Lung (tissue), 11 donors: ENCODE measurements at regions not wholly inside any gene's neighbourhood (a gene's known extent, or its start where the extent isn't known, plus 50 kb on each side); places are given as distances from the start of the nearest gene placed in this dataset.

Experiments used
- ATAC-seq: fragments of 200-7000 bp; cut with Tn5 transposase; one replicate; pipeline ENCODE4 v1.9.1; 2020; ENCODE audit warnings: moderate number of reproducible peaks; ENCODE audit not compliant: insufficient read depth, low FRiP score
- DNase-seq, 3 donors: peaks; one replicate each; pipeline ENCODE4 v3.0.0-alpha.2; 2013 to 2017
- H3K27ac ChIP-seq, 2 donors: one replicate each; pipeline ENCODE4 v1.5.1; 2013; ENCODE audit warnings: mild to moderate bottlenecking in 2 of 2, moderate library complexity in 2 of 2, control low read depth in 1 of 2, inconsistent platforms in 1 of 2, low read depth in 1 of 2, low read length in 1 of 2
- H3K27me3 ChIP-seq, 3 donors: one replicate each; pipeline ENCODE4 v1.5.1; 2013; ENCODE audit warnings: low read length in 2 of 3; ENCODE audit not compliant: control insufficient read depth in 3 of 3, insufficient read depth in 3 of 3
- H3K36me3 ChIP-seq, 4 donors: one replicate each; pipeline ENCODE4 v1.5.1; 2013; ENCODE audit warnings: low read length in 4 of 4, mild to moderate bottlenecking in 1 of 4, moderate library complexity in 1 of 4; ENCODE audit not compliant: control insufficient read depth in 4 of 4, insufficient read depth in 4 of 4
- H3K4me1 ChIP-seq, 5 donors: one replicate each; pipeline ENCODE4 v1.5.1; 2013; ENCODE audit warnings: low read length in 5 of 5, mild to moderate bottlenecking in 2 of 5, moderate library complexity in 1 of 5; ENCODE audit not compliant: control insufficient read depth in 5 of 5, insufficient read depth in 5 of 5
- H3K4me3 ChIP-seq: one replicate; pipeline ENCODE4 v1.5.1; 2013; ENCODE audit warnings: mild to moderate bottlenecking, control low read depth, moderate library complexity
- H3K9ac ChIP-seq, 2 donors: one replicate each; pipeline ENCODE4 v1.5.1; 2013; ENCODE audit warnings: low read length in 2 of 2, control low read depth in 1 of 2; ENCODE audit not compliant: insufficient read depth in 1 of 2
- H3K9me3 ChIP-seq, 4 donors: one replicate each; pipeline ENCODE4 v1.5.1; 2013; ENCODE audit warnings: low read length in 3 of 4, mild to moderate bottlenecking in 1 of 4, moderate library complexity in 1 of 4; ENCODE audit not compliant: control insufficient read depth in 4 of 4, insufficient read depth in 3 of 4
- WGBS, 2 donors: extraction: QIAGEN DNeasy Blood & Tissue Kit; methylation state at CpG; one replicate each; pipeline ENCODE4 v1.1.7; 2013; 5-methylcytosine and 5-hydroxymethylcytosine counted together
- TF ChIP-seq, protein P1 (sequence below): IDR thresholded peaks from 2 replicates; pipeline ENCODE4 v1.5.1; 2012; ENCODE audit warnings: mild to moderate bottlenecking; ENCODE audit errors: control extremely low read depth, extremely low read depth
- donor health status: control.
- donor health status: control.
- donor health status: Bipolar disorder and iron deficiency.
- donor health status: healthy.
- donor health status: DM: yes; HTN: yes; CAD: no.

DNA sequence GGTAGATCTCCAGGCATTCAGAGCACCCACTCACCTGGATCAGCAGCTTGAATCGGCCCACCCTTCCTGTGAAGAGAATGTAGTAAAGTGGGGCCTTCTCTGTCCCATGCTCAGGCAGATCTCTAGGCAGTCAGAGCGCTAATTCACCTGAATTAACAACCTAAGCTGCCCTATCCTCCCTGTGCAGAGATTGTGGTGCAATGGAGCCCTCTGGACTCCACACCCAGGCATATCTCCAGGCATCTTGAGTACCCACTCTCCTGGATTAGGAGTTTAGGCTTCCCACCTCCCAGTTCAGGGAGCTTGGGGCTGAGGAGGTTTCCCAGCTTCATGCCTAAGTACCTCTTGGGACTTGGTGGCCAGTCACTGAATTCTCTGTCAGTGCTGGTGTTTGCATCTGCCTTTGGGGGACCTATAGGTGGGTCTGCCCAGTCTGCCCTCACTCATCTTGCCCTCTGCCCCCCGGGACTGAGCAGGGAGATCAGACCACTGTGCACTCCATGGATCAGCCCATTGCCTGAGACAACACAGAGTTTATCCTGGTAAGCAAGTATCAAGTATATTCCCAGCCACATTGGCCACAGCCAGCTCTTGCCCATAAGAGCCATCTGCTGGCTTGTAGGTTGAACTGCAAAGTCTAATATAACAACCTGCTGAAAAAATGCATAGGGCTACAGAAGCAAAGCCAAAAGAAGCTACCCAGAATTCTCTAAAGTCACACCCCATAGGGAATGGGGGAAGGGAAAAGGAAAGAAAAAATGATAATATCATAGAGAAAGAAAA lies 372.9 kb downstream of the KLHL13 start:
- TF ChIP-seq, protein P1, sequence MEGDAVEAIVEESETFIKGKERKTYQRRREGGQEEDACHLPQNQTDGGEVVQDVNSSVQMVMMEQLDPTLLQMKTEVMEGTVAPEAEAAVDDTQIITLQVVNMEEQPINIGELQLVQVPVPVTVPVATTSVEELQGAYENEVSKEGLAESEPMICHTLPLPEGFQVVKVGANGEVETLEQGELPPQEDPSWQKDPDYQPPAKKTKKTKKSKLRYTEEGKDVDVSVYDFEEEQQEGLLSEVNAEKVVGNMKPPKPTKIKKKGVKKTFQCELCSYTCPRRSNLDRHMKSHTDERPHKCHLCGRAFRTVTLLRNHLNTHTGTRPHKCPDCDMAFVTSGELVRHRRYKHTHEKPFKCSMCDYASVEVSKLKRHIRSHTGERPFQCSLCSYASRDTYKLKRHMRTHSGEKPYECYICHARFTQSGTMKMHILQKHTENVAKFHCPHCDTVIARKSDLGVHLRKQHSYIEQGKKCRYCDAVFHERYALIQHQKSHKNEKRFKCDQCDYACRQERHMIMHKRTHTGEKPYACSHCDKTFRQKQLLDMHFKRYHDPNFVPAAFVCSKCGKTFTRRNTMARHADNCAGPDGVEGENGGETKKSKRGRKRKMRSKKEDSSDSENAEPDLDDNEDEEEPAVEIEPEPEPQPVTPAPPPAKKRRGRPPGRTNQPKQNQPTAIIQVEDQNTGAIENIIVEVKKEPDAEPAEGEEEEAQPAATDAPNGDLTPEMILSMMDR, result no peak
- WGBS, 2 donors, result 64 to 92% methylated on average over 3 of the region's 3 CpGs
- no peak overlapping the region for H3K9ac ChIP-seq
- no peak overlapping the region for H3K4me3 ChIP-seq
- ATAC-seq, result no peak
- DNase-seq, result peak in 1 of 3 donors; percentile 0
- H3K36me3 ChIP-seq, result no peaks in the 10 kb centered on the region
- no peaks in the 10 kb centered on the region for H3K27me3 ChIP-seq
- peaks cover 0 to 5% (median 0%) of the 10 kb centered on the region in 4 donors for H3K9me3 ChIP-seq
- H3K4me1 ChIP-seq, result no peaks in the 10 kb centered on the region
- no peak overlapping the region for H3K27ac ChIP-seq

DNA sequence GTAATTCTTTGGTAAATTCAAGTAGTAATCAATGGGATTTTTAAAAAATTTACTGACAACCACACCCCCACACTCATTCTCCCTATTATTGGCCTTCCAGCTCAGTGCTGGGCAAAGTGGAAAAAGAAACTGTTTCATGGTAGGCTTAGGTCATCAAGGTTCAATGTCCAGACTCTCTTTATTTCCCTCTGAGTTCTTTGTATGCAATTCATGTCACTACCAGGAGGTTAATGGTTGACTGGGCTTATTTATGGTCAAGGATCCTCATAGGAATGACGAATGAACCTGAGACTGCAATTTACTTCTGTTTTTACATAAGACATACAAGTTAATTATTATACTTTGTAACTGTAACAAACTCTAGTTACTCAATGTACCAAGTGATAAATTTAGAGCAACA lies 403.2 kb downstream of the KLHL13 start:
- WGBS, 2 donors, result 48 to 64% methylated on average over 1 of the region's 1 CpG
- H3K27me3 ChIP-seq, result no peaks in the 10 kb centered on the region
- no peak for DNase-seq
- H3K9me3 ChIP-seq, result no peaks in the 10 kb centered on the region
- H3K4me1 ChIP-seq, result no peaks in the 10 kb centered on the region
- no peaks in the 10 kb centered on the region for H3K36me3 ChIP-seq
- TF ChIP-seq, protein P1, result no peak
- H3K4me3 ChIP-seq, result no peak overlapping the region
- H3K9ac ChIP-seq, result no peak overlapping the region
- no peak overlapping the region for H3K27ac ChIP-seq
- ATAC-seq, result no peak

DNA sequence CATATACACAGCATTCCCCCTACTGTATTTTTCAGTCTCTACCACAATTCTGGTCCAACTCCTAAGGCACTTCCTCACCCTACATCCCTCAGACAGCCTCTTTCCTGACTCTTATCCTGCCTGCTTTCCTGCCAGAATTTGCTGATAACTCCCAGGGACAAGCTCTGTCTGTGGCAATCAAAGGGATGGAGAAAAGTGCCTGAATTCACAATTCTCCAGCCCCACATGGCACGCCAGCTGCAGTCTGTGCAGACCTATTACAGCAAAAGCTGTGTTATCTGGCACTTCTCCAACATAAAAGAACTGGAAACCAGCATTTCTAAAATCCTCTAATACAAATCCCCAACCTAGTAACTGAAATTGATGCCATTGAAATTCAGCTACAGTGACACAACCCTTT lies 404.8 kb downstream of the KLHL13 start:
- Histone ChIP-seq H3K9me3 (no peaks in the 10 kb centered on the region), H3K9ac (no peak overlapping the region), H3K36me3 (no peaks in the 10 kb centered on the region), H3K27me3 (no peaks in the 10 kb centered on the region), H3K27ac (no peak overlapping the region), H3K4me1 (no peaks in the 10 kb centered on the region), H3K4me3 (no peak overlapping the region)
- DNase-seq (peak in 1 of 3 donors; percentile 0), ATAC-seq (no peak)
- TF ChIP-seq, protein P1, result no peak
- WGBS, 2 donors, result 53 to 73% methylated on average over 1 of the region's 1 CpG
